Middle frontal gyrus (tissue), 1 donor: ENCODE measurements at regions not wholly inside any gene's neighbourhood (a gene's known extent, or its start where the extent isn't known, plus 50 kb on each side); places are given as distances from the start of the nearest gene placed in this dataset.

Experiments
- DNase-seq: peaks from one replicate; pipeline ENCODE4 v3.0.0-alpha.2; 2015; ENCODE audit warnings: low spot score; ENCODE audit errors: extremely low spot score

DNA sequence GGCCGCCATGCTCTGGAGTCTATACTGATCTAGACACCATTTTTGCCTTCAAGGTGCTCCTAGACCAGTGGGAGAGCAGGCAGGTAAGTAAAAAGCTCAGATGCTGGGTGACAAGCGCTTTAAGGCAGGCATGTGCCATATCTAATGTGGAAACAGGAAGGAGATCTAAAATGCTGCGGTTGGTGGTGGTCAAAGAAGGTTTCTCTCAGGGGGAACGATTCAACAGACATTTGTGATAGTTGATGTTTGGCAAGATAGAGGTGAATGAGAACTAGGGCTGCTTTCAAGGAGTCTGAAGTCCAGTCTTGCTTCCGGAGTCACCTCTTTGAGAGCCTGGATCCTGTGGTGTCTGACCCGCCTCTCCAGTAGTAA lies 146.2 kb upstream of the KLF4 start:
- DNase-seq: no peak

DNA sequence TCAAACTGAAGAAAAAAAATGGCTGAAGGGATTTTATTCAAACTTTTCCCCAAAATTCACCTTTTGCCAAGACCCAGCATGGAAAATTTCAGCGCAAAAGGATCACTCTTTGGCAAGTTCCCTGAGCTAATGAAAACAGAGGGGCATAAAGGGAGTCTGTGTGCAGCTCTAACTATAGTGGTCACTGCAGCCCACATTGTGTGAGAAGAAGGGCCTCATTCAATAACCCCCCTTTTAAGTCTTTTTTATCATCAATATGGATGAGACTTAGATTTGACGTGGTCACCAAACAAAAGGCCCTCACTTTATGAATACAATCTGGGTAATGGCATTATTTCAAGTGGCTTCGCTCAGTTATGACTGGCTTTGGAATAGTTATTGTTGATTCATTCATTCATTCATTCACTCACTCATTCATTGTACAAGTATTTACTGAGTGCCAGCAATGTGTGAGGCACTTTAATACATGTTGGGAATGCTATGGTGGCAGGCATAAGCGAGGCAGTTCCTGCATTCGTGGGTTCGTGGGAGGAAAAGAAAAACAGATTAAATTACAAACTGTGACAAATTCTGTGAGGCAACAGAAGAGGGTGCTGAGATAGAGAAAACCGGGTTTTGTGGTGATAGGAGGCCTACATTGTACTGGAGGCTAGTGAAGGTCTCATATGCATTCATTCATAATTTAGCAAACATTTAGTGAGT lies 145.7 kb upstream of the KLF4 start:
- no peak for DNase-seq

- DNase-seq: no peak
Observed at GRCh38 chr9:107633406-107633805, 143.8 kb upstream of the KLF4 start.

- no peak for DNase-seq
Observed at GRCh38 chr9:107632661-107633060, 143.1 kb upstream of the KLF4 start.

DNA sequence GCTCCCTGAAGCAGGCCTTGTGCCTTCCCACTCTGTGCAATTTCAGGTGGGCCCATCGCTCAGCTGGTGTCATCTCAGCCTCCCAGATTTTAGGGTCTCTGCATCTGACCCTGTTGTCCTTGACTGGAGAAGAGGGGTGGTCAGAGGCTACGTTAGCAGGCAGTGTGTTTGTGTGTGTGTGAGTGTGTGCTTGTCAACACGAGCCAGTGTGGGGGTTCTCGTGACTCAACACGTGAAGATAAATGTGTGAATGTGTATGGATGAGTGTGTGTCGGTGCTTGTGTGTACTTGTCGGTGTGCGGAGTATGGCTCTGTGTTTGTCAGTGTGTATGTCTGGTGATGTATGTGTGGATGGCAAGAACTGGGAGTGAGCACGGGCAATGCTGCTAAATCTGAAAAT lies 142.6 kb upstream of the KLF4 start:
- no peak for DNase-seq

DNA sequence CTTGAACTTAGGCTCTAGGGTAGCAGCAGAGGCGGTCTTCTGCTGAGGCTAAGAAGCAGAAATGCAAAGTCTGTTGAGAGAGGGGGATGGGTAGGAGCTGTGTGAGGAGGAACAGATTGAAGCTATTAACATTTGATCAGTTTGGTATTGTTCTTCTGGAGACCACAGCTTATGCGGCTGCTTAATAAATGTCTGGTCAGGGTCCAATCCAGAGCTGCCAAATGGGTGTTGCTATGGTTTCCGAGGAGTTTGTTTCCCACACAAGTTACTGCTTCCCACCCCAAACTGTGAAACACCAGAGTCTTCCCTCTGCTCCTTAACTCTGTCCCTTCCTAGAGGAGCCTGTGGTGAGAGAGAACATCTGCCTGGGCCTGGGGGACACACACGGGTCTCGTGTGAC lies 142.2 kb upstream of the KLF4 start:
- no peak for DNase-seq

GRCh38 chr9:107630156-107630555 lies 140.6 kb upstream of the KLF4 start:
- no peak for DNase-seq

DNA sequence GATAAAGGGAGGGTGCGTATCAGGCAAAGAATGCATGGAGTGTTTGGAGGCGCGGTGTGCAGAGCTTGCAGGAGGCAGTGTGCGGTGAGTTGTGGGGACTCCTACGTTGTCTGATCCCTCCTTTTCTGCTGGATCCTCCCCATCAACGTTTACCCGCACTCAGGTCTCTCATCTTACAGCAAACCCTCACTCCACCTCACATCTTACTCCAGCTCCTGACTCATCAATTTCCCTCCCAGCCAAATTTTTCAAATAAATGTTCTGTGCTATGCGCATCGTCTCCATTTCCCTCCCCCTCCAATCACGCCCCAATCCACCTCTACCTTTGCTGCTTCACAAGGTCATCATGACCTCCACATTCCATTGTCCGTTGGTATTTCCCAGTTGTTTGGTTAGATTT lies 138.9 kb upstream of the KLF4 start:
- no peak for DNase-seq

GRCh38 chr9:107627781-107628180 lies 138.2 kb upstream of the KLF4 start:
- no peak for DNase-seq

DNA sequence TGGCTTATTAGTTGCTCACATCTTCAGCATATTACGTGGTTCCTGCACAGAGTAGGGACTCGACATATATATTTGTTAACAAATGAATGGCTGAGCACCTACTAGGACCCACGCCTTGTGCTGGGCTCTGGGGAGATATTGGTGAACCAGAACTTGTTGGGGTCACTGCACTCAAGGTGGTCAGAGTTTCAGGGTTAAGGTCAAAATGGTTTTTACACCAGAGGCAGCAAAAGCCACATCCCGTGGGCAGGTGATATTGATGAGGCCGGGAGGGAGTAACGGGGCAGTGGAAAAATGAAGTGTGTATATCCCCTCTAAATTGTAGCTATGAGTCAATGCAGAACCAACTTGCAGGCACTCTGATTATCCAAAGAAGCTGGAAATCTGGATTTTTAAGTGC lies 136.5 kb upstream of the KLF4 start:
- DNase-seq: no peak

- DNase-seq: no peak
Observed at GRCh38 chr9:107625383-107625984, 135.9 kb upstream of the KLF4 start.

DNA sequence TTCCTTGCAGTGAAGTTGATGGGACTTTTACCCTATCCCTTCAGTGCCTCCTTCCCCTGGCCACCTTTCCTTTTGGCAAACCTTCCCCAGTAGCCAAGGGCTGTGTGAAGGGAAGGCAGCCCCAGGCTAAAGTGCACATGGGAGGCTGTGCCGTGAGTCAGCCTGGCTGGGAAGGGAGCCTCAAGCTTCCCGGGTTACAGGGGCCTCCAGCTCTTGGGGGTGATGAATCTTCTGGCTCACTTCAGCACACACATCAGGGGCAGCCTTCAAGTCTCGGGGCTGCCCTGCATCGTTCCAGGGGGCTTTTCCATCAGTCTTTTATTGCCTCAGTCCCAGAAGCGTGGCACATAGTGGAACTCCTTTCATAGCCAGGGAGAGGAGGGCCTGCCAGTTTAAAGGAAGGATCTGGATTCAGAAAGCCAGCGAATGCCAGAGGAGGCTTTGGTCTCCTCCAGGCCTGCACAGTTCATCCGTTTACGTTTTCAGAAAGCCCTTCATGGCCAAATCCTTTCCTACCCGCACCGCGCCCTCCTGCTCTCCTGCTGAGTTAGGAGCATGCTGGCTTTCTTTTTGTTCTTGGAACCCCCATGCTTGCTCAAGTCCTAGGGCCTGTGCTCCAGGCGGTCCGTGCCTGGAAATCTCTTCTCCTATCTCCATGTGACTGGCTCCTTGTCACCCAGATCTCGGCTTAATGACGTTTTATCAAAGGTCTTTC lies 134.8 kb upstream of the KLF4 start:
- DNase-seq: no peak

DNA sequence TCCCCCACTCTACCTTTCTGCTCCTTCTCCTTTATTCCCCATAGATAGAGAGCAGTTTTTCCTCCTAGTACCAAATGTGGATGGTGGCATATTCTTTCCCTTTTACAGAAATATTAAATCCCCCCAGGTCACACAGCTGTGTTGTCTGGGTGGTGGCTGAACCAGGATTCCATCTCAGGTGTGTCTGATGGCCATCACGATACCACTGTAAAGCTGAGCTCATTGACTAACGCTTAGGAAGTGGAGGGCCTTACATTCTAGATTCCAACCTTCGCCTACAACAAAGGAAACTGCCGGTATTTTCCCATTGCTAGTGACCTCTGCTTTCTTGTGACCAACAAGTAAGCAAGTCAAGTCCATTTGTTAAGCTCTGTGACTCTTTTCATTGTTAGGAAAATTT lies 131.9 kb upstream of the KLF4 start:
- DNase-seq: no peak

GRCh38 chr9:107620801-107621200 lies 131.2 kb upstream of the KLF4 start:
- DNase-seq: no peak

GRCh38 chr9:107620236-107620635 lies 130.7 kb upstream of the KLF4 start:
- no peak for DNase-seq

DNA sequence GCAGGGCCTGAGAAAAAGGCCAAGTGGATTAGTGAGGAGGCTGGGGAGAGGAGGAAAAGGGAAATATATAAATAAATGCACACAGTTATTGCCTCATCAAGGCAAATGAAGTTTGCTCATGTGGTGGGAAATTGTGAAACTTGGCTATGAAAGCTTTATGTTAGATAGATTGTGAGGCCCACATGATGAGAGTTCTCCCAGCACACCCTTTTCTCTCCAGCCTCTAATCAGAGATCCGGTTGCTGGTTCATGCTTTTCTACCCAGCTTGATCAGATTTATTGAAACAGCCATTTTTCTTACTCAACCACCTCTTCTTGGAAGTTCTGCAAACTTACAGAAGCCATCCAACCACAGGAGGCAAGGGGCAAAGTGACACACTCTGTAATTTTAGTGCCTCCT lies 125.8 kb upstream of the KLF4 start:
- no peak for DNase-seq

- DNase-seq: no peak
Observed at GRCh38 chr9:107614765-107615164, 125.2 kb upstream of the KLF4 start.

- DNase-seq: no peak
Observed at GRCh38 chr9:107613321-107613720, 123.8 kb upstream of the KLF4 start.

DNA sequence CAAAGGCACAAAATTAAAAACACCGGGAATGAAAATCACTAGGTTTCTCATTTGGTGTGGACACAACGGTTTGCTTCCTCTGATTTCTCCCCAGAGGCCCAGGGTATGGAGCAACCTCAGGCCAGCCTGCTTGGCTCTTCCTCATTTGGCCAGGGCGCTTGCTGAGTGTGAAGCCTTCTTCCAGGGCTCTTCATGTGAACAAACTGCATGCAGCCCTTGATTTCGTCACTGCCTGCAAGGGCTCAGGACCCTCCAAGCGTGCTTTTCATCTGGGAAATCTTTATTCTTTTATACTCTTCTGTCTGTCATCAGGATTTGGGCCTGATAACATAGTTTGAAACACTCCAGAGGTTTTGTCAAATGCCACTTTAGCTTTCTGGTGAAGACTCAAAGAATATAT lies 122.6 kb upstream of the KLF4 start:
- DNase-seq: no peak

GRCh38 chr9:107609547-107609946 lies 120.0 kb upstream of the KLF4 start:
- DNase-seq: no peak

DNA sequence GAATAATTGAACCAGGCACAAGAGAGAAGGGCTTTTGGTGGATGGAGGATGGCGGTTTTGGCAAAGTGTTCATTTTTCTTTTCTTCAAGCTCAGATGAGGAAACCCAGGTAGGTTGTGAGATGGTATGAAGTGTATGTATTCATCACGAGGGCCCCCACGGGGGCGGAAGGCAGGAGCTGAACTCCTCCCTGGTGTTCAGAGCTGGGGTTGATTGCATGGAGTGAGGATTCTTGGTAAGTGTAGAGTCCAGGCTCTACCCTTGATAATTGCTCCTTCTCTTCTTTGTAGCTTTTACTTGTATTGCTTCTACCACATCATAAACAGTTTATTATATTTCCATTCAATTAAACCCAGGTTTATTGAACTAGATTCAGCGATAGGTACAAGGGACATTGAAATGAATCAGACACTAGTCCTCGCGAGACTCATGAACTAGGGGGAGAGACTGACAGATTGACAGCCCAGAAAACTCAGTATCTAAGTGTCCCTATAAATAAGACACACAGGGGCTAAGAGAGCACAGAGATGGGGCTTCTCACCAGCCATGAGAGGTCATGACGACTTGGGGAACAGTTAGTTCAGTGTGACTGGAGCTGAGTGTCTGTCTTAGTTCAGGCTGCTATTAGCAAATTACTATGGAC lies 116.7 kb upstream of the KLF4 start:
- DNase-seq: no peak

DNA sequence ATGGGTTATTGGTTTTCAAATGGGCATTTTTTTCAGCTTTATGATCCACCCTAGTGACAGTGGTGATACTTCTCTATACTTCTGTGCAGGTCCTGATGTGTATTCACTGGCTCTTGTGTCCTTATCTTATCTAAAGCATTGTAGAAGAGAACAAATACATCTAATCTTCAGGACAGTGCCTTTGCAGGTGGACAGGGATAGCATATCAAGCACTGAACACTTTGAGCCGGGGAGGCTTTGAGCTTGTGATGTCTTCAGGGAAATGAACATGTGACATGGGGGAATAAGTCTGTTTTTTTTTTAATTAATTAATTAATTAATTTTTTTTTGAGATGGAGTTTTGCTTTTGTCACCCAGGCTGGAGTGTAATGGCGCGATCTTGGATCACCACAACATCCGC lies 115.5 kb upstream of the KLF4 start:
- no peak for DNase-seq
